GM21515 (cell line): ENCODE measurements at regions not wholly inside any gene's neighbourhood (a gene's known extent, or its start where the extent isn't known, plus 50 kb on each side); places are given as distances from the start of the nearest gene placed in this dataset.

Source experiments
- ATAC-seq: cut with Tn5 transposase; IDR thresholded peaks from one replicate; pipeline ENCODE4 v1.9.1; 2021; ENCODE audit not compliant: unreplicated experiment

DNA sequence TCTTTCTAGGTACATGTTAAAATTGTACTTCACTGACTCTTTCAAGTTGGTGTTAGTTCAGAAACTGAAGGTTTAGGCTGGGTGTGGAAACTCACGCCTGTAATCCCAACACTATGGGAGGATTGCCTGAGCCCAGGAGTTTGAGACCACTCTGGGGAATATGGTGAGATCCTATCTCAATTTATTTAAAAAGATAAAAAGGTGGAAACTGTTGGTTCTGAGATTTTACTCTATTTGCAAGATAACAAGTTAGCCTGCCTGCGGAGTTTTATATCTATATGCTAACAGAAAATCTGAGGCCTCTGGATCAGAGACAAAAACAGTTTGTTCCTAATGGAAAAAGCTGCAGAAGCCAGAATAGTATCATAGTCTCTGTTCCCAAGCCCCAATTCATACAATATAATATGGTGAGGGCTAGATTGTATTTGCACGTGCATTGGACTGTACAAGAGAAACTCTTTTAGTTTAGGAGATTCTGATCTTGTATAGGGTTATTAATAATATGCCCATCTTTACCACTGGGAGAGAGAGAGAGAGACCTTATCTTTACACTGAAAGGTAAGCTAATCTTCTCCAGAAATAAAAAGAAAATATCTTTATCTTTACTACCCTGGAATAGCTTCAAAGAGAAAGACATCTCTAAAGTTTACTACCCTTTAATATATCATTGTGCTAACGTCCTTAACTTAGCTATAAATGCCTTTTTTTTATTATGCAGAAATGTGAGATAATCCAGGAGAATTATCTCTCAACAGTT is 1267.6 kb downstream of the OTOL1 start:
- ATAC-seq, result no peak

DNA sequence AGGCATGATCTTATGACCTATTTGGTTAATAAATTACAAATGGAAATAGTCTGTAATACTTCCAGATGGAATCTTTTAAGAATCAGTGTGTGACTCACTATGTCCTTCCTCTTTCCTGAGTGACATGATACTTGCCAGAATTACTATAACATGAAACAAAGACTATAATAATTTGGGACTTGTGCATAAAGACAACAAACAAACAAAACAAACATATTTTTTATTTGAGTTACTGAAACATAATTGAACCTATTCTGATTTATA is 1268.1 kb downstream of the OTOL1 start:
- ATAC-seq, result no peak

DNA sequence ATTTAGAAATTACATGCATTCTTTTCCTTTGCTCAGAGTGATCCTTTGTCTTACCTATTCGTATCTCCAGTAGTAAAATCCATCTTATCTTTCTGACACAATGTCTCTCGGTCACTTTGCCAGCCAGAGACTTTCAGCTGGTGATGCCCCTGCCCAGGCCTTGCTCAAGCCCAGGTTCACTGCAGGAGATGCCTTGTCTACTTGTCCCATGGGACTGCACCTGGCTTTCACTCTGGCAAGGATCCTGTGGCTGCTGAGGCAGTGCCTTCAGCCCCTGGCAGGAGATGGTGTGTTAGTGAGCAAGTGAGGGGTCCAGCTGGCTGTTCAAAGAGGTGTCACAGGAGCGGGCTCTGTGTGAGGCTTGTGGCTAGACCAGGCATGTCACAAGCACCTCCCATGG is 1268.9 kb downstream of the OTOL1 start:
- ATAC-seq, result no peak

DNA sequence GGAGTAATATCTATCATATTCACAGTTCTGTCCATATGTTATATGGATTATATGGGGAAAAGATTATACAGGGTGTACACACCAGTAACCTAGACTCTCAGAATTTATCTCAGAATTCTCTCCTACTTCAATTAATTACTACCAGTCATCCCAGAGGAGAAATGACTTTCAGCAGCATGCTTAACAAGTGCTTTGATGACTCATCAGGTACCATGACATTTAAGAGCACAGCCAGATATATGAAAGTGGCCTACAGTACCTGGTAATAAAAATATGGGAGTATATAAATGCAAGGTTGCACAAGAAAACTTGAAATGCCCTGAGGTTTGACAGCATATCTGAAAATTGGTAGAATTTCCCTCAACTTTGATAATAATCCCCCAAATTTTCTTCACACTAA is 1273.0 kb downstream of the OTOL1 start:
- ATAC-seq, result no peak

DNA sequence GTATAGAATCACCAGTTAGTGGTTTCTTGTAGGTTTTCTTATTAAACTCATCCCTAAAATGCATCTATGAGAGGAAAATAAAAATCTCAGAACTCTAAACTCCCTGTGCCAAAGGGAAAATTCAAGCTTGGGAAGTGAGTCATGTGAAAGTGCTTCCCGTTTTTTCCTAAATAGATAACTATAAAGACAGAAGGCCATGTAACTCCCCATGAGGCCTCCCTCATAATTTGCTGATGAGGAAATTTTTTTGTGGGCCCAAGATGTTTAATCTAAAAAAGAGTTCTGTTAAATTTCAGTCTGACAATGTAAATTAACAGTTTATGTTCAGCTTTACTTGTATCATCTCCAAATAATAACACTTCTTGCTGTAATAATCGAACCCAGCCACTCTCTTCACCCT is 1273.9 kb downstream of the OTOL1 start:
- ATAC-seq, result no peak

DNA sequence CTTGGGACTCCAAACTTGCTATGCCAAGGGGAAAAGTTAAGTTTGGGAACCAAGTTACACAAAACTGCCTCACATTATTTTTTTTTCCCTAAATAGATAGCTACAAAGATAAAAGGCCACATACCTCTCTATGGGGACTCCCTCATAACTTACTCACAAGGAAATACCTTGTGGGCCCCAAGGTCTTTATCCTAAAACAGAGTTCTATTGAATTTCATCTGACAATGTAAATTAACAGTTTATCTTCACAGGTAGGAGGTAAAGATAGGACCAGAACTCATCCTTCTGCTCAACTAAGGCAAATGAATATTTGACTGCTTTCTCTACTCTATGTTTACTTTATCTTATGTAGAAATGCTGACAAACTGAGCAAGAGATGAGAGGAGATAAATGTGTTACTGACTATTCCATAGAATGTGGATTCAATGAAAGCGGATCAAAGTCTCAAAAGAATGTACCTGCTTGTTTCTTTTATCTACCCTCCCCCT is 1278.0 kb downstream of the OTOL1 start:
- ATAC-seq, result no peak

DNA sequence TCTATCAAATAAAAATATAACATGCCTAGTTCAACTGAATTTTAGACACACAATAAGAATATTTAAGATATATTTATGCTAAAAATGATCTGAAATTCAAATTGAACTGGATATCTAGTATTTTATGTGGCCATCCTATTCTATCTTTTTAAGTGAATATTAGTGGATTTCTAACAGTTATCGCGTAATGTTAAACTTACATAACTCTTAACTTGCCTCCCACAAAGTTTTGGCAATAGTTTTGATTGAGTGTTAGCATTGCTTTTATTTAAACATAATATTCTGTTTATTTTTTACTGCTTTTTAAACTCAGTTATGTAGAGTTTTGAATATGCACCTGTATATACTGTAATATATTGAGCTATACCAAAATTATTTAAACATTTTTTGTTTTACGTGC is 1279.5 kb downstream of the OTOL1 start:
- no peak for ATAC-seq

DNA sequence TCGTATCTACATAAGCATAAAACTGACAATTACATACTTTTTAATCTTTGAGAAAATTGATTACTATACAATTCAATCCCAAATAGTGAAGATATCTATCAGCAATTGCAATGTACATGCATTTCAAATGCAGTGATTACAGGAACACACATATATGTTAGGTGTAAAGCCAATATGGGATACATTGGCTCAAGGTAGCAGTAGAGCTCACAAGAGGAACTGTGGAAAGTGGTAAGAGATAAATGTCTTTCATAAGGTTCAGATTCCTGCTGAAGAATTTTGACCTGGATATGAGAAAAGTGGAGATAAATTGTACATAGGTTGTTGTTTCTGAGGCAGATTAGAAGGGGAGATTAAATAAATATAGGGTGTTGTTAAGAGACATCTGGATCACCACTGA is 1280.5 kb downstream of the OTOL1 start:
- ATAC-seq, result no peak

DNA sequence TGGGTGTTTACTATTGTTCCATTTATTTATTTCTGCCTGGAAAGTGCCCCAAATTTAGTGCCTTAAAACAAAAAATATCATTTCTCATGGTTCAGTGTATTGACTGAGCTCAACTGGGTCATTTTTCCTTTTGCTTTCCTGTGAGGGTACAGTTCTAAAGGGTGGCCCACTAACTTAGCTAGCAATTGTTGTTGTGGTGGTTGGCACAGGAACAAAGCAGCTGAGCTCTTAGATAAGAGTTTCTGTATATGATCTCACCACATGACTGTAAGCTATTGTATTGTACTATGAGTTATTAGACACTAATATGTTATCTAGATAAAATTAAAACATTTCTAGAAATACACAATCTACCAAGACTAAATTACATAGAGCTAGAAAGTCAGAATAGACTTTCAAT is 1283.7 kb downstream of the OTOL1 start:
- ATAC-seq, result no peak

DNA sequence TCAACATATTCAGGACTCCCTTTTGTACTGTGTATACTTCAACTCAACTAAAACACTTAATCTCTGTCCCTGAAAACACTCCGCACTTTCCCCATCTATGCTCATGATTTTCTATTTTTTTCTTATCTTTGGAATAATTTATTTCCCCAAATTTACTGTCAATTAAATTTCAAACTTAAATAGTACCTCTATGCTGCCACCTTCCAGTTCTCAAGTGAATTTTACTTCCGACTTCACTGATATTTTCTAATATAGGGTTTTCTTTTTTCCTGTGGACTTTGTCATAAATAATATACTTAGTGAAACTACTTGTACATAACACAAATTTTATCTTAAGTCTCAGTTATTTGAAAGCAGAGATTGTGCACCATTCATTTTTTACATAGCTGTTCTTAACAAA is 1303.3 kb downstream of the OTOL1 start:
- no peak for ATAC-seq

DNA sequence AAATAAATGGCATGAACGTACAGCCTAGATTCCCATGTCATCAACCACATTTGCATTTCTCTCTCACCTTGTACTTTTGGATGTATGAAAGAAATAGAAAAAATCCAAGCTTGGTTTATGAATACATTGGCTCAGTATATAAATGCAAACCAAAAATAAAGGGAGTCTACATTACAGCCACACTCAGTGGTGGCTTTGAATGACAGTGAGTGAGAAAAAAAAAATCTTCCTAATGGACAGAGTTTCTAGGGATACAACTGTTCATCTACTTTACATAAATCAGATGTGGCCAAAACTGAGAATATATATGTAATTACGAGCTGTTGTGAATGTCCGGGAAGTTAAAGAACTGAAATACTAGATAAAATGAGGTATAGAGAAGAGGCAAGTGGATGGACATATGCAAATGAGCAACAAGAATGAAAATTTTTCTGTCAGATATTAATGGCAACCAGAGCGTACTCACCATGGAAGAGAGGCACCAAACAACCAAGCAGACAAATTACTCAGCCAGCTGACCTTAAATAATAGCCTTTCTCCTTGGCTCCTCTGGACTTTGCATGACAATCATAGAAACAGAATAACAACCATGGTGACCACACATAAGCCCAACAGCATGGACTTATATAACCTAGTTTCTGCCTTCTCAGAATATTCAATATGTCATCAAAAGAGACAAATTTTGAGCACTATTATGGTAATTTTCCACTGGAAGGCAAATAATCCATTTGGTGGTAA is 1305.8 kb downstream of the OTOL1 start:
- ATAC-seq, result no peak

DNA sequence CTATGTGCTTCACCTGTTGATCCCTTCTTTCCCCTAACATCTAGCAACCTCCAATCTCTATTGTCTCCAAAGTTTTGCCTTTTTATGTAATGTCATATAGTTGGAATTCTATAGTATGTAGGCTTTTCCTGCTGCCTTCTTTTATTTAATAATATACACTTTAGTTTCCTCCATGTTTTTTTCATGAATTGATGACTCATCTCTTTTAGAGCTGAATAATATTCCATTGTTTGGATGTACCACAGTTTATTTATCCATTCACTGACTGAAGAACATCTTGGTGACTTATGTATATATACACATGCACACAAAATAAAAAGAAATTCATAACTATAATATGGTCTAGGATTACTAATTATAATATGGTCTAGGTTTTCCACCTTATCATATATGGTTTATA is 1314.2 kb downstream of the OTOL1 start:
- no peak for ATAC-seq

DNA sequence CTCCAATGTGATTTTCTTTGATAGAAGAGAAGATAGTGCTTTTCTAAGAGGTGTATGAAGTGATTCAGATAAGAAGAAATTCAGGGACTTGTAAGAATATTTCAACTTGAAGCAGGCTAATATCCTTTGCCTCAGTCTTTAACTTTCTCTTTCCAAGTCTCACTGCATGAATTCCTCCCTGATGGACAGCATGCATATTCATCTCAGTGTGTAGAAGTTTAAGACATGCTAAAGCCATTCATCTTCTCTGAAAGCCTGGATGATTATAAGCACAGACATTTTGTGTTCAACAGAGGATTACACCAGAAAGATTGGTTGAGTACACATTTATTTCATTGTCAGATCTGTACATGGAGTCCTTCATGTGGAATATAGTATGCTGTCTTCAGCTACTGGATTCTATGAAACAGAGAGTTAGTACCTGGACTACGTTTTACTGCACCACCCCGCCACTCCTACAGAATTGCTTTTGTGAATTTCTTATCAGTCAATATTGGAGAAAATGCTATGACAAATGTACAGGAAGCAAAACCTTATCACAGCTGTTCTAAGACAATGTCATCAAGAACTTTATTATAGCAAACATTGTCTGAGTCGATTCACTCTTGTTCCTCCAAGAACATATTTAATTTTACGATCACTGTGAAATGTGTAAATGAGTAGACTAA is 1346.1 kb downstream of the OTOL1 start:
- ATAC-seq, result no peak

DNA sequence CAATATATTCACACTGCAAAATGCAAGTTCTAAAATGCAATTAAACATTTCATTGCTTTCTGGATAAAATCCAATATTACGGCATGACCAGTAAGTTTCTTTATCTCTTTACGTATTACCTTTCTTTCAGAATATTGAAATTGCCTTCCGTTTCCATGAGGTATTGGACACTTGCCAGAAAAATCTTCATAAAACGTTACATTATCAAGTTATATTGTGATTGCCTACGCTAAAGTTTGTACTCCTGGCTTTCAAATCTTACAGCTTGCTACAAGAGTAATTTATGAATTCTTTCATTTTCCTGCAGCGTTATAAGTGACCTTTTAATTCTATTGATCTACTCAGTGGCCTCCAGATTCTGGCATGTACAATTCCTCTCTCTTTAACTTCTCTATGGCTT is 1349.3 kb downstream of the OTOL1 start:
- no peak for ATAC-seq

DNA sequence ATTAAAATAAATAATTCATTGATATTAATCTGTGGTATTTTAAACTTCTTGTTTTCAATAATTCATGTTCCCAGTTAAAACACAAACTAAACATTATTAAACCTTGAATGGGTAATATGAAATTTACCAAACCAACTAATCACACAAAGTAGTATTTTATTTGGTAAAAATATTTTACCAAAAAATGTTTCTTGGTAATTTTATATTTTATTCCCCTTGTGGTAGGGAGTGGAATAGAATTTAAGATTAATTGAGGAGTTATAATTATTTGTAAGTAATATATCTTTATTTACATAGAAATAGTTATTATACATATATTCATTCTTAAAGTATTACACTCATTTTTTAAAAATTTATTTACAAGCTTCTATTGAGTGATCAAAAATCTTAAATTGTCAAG is 1350.9 kb downstream of the OTOL1 start:
- no peak for ATAC-seq

DNA sequence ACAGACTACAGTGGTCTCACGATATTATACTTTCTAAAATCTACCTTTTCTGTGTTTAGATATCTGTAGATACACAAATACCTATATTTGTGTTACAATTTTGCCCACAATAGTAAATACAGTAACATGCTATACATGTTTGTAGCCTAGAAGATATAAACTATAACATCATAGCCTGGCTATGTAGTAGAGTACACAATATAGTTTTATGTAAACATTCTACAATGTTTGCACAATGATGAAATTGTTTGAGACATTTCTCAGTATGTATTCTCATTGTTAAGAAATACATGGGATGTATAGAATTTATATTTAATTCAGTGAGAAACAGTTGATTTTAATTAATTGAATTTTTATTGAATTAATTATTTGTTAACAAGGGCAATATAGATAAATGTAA is 1367.0 kb downstream of the OTOL1 start:
- ATAC-seq, result no peak

DNA sequence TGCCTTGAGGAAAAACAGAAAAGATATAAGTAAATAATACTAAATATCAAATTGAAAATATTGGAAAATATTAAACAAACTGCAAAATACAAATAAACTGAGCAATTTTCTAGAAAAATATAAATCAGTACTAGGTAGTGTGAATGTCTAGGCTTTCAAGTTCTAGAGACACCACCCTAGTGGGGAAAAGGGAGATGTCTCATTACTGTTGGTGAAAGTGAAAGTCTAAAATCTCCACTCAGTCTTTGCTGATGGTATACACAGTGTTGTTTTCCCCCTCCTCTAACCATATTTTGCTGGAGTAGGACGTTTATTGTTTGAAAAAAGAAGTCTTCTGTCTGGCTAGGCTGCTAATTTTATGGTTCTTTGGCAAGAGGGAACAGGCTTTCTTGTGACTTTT is 1368.9 kb downstream of the OTOL1 start:
- ATAC-seq, result no peak

DNA sequence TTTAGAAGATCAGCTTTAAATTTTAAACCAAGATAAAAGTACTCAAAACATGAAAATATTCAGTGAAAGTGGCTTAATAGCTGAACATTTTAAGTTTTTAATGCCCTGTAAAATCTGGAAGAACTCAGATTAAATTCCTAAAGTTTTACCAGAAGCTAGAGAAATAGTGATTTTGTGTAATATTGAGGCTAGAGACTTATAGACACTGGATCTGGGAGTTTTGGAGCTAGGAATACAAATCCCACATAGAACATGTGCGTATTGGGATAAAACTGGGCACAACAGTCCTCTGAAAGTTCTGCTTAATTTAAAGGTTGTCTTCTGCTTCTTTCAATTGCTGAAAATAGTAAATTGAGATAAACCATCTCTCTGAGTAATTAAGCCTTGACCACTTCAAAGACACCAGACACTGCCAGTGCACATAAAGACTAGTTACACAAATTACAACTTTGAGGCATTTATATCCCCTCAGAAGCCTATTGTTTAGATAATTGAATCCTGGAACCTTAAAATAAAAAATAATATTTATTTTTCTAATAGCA is 1382.5 kb downstream of the OTOL1 start:
- ATAC-seq, result no peak

DNA sequence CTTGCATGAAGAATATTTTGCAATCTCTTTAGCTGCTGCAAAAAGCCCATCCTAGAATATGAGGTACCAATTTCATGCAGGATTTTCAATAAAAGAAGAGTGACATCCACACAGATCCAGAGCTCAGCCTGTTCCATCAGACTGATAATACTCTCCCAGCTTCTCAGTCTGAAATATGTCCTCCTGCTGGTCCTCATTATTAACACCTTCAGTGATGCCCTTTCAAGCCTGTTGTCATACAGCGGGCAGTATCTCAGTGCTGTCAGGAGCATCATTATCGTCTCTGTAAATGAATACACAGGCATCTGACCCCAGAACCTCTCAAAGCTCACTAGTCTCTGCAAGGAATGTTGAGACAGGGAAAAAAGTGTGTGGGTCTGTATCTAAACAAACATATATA is 1387.8 kb downstream of the OTOL1 start:
- ATAC-seq, result no peak

DNA sequence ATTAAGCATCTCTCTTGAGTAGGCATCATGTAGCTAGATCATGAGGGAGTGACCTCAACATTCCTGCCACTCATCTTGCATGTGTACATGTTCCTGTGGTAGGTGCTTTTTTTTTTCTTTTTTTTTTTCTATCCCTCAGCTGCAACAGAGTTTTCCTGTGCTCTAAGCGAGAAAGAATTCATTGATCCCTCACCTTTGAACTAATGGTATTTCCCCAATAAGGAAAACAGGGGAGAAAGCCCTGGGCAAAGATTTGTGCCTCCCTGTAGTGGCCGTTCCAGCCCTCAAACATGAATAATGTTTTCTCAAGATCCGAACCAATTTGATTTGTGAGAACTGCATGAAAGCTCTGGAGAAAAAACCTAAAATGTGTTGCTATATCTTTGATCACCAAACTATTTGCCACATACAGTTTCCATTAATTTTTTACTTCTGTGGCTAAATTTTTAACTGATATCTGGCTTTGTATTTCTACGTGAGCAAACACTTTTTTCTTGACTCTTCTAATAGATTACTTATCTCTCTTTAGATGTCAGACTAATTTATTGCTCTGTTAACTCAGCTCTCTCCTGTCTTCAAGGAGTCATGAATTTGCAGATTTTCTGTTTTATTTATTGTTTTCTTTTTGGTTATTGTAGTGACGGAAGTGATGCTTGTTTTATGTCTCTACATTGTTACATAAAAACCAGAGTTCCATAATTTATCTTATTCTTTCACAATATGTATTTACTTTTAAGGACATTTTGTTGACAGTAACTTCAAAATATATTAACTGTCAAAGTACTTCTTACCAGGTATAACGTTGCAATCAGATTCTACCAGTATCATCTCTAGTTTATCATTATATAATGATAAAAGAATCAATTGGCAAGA is 1396.5 kb downstream of the OTOL1 start:
- no peak for ATAC-seq

DNA sequence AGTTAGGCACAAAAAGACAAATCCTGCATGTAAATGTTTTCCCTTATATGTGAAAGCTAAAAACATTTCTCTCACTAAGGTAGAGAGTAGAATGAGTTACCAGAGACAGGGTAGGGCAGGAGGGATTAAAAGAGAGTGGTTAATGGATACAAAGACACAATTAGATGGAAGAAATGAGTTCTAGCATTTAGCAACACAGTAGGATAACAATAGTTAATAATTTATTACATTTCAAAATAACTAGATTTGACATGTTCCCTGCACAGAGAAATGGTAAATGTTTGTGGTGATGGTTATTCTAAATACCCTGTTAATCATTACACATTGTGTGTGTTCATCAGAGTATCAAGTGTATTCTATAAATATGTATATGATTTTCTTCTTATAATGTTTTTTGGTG is 1400.7 kb downstream of the OTOL1 start:
- no peak for ATAC-seq
